HT-29 (cell line): ENCODE measurements at regions not wholly inside any gene's neighbourhood (a gene's known extent, or its start where the extent isn't known, plus 50 kb on each side); places are given as distances from the start of the nearest gene placed in this dataset.
A peak's percentile ranks its signal among the peaks of the same experiment; 100 is the strongest.
"Not testable (repeated sequence)": the region's sequence is repeated elsewhere in the genome, so short reads cannot be mapped to it uniquely, and the experiment has no call there.

Experiments
- DNase-seq: peaks from one replicate; pipeline ENCODE4 v3.0.0-alpha.2; 2015; ENCODE audit warnings: low spot score

DNA sequence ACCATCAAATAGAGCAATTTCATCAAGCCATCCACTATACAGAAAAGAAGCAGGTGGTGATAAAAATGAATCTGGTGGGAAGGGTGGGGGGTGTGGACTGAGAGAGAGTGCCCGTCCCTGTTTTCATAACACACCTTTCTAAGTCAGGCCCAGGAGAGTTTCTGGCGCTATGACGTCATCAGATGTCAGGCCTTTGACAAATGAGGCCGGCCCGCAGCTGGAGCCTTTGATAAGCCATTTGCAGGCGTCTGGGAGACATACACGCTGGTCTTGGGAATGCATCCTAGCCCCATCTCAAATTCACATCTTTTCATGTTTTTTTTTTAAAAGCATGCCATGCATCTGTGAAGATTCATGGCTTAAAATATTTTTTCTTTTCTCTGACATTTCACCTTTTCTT lies 404.5 kb downstream of the BCOR start:
- no peak for DNase-seq

DNA sequence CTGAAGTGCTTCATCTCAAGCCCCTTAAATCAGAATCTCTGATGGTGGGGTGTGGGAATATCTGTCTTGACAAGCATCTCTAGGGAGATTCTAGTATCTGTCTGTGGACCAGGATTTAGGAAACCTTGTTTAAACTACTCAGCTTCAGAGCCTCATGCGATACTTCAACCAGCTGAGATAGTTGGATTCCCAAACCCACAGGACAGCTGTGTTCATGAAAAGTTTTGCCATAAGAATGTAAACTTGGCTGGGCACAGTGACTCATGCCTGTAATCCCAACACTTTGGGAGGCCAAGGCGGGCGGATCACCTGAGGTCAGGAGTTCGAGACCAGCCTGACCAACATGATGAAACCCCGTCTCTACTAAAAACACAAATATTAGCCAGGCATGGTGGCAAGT lies 395.1 kb downstream of the BCOR start:
- not testable (repeated sequence) for DNase-seq

DNA sequence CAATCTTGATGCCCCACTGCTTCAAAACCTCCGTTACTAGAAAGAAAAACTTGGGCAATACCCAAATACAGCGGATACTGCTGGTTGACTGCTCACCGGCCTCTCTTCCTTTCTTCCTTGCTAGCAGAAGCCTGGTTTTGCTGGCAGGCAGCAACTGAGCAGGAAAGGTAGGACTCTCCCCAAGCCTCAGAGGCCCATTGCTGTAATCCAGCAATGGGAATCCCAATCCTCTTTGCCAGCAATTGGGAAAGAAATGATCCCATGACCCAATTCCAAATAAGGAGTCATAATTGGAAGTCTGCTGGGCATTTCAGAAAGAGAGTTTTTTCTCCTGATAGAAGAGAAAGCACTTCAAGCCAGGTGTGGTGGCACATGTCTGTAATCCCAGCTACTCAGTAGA lies 394.5 kb downstream of the BCOR start:
- DNase-seq = no peak

DNA sequence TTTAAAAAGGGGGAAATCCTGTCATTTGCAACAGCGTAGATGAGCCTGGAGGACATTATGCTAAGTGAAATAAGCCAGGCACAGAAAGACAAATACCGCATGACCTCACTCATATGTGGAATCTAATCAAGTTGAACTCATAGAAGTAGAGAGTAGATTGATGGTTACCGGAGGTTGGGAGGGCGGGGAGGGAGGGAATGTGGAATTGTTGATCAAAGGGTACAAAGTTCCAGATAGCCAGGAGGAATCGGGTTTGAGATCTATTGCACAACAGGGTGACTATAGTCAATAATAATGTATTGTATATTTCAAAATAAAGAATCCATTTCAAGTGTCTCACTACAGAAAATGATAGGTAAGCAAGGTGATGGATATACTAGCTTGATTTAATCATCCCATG lies 393.2 kb downstream of the BCOR start:
- no peak for DNase-seq

DNA sequence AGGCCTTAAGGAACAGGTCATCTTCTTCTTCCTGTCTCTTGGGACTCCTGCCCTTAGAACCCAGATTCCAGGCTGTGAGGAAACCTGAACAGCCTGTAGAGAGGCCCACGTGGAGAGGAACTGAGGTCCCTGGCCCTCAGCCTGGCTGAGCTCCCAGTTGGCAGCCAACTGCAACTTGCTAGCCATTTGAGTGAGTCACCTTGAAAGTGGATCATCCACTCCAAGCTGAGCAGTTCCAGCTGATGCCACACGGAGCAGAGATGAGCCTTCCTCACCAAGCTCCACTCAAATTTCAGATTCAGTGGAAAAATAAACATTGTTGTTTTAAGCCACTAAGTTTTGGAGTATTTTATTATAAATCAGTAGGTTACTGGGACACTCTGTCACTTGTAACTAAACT lies 392.5 kb downstream of the BCOR start:
- peak; percentile 45 for DNase-seq

DNA sequence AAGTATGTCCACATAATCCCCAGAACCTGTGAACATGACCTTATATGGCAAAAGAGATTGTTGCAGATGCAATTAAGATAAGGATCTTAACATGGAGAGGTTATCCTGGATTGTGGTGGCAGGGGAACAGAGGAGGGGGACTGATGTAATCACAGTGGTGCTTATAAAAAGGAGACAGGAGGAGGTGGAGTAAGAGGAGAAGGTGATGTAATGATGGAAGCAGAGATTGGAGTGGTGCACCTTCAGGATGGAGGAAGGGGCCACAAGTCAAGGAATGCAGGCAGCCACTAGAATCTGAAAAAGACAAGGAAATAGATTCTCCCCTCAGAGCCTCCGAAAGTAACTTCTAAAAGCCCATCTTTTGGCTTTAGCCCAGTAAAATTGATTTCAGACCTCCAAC lies 388.4 kb downstream of the BCOR start:
- DNase-seq = no peak

DNA sequence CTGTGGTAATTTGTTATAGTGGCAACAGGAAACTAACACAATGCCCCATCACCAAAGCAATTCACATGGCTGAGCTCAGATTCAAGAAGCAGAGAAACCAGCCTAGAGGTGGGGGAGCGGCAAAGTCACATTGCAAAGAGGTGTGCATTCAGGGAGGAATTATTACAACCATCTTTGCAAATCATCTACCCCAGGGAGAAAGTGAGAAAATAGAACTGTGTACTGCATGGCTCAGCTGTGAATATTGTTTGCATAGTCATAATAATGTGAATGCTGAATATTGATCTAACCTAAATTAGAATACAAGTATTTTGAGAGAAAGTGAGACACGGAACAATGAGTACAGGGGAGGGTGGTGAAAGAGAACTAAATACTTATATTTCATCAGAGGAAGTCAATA lies 387.9 kb downstream of the BCOR start:
- no peak for DNase-seq

DNA sequence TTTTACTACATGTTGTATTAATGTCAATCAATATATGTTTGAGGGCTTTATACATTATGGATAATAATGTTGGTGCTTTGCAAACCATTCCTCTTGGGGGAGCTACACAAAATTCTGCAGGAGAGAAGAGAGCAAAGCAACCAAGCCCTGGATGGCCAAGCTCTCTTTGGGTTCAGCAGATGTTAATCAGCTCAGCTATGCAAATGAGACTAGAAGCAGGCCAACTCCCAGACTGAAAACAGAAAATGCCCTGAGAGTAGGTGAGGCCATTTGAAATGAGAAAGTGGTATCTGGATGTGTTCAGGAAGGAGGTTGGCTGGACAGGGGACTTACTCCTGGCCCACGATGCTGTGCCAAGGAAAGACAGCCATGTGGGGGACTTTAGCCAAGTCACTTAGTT lies 387.0 kb downstream of the BCOR start:
- no peak for DNase-seq

DNA sequence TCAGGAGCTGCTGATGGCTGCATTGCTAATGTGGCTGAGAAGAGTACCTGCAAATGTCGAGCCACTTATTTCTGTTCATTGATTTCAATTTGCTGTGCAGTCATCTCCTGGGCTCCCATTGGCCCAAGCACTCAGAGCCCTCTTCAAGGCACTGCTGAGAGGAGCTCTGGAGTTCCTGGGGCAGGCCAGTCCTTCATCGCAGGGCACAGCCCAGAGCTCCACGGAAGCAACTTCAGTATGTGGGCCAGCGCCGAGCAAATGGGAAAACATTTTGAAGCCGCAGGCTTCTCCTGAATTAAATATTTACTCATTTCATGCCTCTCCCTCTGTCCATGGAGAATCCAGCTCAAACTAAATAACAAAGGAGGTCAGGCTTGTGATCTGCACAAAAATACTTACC lies 383.3 kb downstream of the BCOR start:
- DNase-seq = no peak

DNA sequence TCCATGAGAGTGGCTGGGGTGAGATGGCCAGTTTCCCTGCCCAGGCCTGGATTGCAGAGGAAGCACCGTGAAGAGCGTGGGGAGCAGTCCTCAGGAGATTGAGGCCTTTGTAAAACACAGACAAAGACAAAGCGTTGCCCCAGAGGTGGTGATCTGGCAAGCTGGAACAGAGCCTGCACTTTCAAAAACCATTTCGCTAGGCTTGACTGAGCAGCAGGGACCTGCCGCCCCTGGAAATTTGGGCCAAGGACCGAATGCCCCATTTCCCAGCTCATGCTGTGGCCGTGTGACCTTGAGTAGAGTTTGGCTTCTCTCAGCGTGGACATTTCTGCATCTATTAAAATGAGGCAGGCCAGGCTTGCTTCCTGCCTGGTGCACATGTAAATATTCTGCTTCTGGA lies 381.4 kb downstream of the BCOR start:
- DNase-seq = no peak

DNA sequence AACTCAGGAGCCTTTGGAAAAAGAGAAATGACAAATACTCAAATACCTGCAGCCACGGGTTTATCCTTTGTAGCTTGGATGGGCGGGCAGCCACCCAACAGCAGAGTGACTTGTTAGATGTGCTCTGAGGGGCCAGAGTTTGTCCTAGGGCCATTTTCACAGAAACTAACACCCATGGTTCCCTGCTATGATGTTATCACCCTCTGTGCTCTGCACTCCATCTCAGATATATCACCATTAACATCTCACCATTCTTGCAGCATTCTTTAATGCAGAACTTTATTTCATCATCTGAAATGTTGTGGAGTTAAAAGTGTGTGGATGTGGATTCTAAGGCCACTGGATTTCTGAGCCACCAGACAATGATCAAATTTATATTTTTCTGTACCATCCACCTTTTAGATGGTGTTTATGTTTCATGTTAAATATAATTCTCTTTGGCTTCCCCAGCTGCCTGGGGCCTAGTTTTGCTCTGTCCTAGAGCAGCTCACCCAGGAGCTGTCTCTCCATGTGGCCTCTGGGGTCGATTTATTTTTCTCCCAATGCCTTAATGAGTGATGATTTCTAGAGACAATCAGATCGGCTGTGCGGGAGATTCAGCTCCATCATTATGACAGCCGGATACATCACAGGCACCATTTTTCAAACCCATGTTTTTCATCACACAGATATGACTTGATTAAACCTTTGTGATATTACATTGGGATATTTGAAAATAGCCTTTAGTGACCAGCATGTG lies 380.8 kb downstream of the BCOR start:
- no peak for DNase-seq

DNA sequence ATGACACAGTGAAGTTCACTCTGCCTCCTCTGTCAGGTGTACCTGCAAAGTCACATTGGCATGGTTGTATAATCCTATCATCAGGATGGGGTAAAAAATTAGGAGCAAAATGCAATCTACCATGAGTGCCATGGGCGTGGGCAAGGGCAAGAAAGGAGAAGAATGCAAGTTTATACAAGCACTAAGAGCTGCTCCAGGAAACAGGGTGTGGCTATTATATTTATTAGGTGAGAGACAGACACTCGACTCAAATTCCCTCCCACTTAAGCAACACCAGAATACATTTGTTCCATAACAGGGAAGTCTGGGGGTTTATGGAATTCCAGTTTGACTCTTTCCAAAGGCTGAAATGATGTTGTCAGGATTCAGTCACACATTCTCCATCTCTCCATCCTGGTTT lies 378.8 kb downstream of the BCOR start:
- DNase-seq = no peak

DNA sequence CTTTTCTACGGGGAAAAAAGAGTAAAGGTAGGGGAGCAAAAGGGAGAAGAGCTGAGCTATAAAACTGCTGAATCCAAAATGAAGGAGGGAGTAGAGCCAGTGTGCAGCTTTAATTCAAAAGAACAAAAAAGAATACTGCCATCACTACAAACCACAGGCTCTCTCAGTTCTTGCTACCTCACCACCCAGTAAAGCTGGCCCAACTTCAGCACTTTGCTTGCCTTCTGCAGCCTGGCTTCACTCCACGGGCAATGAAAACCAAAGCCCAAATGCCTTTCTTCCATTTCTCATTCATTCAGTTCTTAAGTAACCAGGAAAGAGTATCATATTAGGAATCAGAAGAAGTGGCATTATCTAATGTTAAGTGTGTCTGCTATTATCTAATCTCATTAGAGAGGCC lies 376.8 kb downstream of the BCOR start:
- no peak for DNase-seq

DNA sequence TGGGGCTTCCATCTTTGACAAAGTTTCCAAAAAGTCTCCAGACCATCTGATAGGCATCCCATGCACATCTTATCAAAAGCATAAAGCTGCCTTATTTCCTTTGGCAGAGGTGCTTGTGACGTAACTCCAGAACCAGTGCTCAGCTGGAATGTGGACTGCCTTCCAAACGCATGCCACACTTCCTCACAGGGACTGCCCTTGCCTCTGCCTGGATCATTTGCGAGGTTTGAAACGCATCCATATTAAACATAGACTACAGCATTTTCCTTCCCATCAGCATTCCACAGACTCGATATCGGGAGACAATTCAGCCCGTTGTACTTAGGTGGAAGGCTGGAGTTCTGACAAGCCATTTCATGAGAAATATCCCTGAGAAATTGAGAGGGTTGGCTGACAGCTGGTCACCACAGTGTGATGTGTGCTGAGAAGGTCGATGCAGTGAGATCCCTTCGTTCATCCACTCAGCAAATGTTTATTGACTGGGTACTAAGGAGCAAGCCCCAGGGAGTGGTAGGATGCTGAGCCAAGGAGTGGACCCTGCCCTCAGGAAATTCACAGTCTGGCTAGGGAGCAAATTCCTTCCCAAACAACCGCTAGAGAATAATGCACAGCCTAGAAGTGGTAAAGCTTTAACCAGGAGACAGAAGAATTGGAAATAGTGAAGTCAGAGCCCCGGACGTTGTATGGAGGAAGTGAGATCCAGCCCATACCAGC lies 376.0 kb downstream of the BCOR start:
- DNase-seq = no peak

DNA sequence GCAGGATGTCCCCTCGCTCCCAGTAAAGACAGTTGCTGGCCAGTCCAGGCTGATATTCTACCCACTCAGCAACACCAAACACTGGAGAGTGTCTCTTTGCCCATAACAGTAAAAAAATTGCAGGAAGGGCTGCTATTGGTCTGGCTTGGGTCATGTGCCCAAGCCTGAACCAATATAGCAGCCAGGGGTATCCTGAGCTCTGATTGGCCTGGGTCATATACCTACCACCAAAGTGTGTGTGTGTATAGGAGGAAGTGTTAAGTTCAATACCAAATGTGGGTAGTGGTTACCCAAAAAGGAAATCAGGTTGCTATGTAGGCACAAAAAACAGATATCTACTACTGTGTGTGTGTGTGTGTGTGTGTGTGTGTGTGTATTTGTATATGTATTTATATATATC lies 373.2 kb downstream of the BCOR start:
- no peak for DNase-seq

DNA sequence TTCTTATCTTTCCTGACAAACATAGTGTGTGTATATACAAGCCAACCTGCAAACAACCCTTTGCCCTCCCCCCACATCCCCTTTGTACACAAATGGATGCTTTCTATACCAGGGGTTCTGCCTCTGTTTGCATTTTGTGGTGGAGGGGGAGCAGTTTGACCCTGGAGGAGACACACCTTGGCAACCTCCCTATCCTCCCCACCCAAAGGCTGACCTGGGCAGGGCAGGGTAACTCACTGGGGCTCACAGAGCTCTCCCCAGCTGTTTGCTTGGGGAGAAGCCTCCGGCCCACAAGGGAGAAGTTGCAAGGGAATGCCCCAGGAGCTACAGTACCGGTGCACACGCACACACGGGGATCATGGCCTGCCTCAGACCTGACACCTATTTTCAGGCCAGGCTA lies 372.6 kb downstream of the BCOR start:
- DNase-seq = peak; percentile 43

DNA sequence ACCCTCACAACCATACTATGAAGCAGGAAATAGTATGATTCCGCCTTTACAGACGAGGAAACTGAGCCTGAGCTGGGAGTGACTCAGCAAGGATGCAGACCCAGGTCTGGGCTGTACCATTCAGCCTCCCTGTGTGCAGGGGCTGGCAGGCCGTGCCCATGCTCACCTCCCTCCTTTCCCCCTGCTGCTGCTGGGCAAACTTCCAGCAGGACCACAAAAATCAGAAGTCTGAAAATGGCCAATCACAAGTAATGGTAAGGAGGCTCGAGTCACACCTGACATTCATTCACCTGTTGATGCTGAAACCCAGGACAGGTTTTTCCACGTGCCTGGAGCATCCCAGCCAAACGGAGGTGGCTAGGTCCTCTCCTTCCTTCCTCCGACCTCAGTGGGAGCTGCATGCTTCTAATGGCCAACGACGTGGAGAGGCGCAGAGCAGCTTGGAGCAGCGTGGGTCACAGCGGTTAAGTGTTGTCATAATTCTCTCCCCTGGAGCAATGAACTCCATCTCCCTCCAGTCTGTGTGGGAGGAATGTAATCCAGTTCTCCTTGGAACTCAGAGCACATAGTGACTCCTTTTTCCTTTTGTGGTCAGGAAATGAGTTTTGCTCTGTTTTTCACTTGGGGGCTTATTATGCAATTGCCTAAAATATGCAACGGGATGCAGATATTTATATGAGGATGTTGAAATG lies 371.7 kb downstream of the BCOR start:
- DNase-seq = no peak

DNA sequence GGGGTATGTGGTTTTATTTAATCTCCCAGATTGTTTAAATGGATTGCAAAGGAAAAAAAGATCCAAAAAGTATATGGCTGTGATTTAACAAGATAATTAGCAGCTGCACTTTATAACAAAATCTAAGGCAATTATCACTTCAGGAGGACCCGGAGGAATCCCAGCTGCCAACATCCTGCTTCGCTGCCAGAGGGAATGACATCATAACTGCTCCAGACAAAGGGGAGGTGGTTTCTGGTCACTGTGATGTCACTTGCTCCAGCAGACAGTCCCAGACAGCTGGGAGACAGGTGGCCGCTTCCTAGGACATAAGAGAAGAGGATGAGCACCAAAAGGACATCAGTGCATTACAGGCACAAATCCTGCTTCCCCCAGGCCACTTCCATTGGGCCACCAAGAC lies 371.0 kb downstream of the BCOR start:
- DNase-seq = no peak

DNA sequence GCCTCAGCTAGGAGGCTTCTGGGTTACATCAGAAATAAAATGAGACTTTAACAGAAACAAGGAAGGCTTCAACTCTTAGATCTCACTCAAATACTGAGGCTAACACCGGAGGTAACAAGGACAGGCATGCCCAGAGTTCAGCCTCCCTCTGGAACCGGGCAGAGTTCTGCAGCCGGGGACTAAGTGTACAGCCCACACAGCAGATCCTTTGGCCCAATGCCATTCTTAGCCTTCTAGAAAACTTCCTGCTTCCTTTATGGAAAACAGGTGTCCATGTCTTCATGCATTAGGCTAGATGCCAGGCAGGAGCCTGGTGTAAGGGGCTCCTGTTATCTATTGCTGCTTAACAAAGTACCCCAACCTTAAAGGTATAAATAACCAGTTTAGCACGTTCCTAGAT lies 369.7 kb downstream of the BCOR start:
- no peak for DNase-seq

DNA sequence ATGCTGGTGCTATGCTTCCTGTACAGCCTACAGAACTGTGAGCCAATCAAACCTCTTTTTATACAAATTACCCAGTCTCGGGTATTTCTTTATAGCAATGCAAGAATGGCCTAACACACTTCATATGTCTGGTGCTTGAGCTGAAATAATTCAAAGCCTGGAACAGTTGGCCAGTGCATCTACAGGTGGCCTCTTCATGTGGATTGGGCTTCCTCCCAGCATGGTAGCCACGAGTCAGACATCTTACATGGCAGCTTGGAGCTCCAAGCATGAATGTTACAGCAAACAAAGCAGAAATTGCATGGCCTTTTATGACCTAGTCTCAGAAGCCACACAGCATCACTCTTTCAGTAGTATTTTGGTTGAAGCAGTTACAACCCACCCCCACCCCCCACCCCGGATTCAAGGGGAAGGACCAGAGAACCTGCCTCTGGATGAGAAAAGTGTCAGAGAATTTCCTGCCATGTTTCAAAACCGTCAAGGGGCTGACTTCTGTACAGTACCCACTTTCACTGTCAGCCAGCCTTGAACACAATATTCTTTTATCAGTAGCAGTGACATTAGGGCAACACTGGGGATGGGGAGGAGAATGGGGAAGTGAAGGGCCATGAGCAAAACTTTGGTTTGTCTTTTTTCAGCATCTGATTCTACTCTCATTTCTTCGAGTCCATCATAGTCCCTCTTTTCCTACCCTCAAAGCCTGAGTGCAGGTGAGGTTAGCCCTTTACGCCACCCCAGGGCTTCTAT lies 368.7 kb downstream of the BCOR start:
- no peak for DNase-seq

DNA sequence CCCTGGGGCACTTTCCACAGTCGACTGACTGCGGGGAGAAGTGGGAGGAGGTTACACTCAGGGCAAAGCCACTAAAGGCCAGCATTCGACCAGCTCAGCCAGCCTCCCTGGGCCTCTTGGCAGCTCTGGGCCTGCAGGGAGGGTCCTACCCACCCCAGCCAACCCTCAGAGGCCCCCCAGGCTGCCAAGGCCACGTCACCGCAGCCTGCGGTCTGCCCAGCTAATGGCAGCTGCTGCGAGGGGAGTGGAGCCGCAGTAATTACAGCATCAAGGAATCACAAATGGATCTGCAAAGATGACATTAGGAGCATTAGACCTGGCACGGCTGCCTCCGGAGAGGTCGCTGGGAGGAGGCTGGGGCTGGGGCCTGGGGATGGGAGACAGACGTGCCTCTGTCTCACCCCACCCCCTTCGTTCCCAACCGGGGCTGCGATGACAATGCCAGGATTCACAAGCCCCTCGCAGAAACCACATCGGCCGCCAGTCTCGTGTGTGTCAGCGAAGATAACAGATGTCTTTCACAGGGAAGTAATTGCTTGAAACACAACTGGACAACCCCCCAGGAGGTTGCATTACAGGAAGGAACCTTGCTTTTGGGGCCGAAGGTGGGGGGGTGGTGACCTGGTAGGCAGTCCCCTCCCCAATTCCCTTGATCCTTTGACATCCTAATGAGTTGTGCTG lies 367.6 kb downstream of the BCOR start:
- no peak for DNase-seq
